ENCODE measurements at regions not wholly inside any gene's neighbourhood (a gene's known extent, or its start where the extent isn't known, plus 50 kb on each side); places are given as distances from the start of the nearest gene placed in this dataset.

DNA sequence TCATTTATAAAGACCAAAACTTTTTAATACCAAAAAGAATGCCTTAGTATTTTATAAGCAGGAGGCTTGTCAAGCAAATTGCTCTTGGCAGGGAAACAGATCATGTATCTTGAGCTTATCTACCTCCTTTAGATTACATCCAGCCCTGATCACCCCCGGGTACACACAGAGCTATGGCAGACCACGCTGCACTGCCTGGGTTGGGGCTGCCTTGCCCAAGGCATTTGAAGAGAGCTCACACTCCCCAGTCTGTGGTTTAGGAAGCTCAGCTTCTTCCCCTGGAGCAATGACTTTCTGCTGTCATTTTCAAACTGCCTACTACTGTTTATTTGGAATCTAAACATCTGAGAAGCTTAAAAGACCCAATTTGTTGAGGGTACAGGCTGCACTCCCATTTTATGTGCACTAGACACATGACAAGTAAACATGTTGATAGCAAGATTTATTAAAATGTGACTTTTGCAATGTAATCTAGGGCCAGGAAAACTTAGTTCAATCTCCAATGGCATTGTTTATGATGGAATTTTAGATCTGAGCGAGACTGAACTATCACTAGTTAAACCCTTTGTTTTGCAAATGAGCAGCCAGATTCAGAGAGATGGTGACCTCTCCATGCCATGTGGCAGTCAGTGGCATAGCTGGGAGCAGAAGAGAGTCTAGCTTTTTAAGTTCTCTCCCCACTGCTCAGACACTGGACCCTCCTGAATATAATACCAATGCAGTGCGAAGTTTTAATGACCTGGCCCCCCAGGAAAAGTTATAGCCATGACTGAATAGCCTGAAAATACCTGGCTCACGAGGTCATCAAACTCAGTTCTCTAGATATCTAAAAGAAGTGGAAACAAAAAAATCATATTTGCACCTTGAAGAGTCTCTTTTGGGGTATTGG, 214.9 kb downstream of the HLX start:
- no peaks in the 10 kb centered on the region for H3K9me3 ChIP-seq
- no peak for TF ChIP-seq POLR2A (IDR thresholded peaks at IDR 0.05)
- TF ChIP-seq, protein P1, sequence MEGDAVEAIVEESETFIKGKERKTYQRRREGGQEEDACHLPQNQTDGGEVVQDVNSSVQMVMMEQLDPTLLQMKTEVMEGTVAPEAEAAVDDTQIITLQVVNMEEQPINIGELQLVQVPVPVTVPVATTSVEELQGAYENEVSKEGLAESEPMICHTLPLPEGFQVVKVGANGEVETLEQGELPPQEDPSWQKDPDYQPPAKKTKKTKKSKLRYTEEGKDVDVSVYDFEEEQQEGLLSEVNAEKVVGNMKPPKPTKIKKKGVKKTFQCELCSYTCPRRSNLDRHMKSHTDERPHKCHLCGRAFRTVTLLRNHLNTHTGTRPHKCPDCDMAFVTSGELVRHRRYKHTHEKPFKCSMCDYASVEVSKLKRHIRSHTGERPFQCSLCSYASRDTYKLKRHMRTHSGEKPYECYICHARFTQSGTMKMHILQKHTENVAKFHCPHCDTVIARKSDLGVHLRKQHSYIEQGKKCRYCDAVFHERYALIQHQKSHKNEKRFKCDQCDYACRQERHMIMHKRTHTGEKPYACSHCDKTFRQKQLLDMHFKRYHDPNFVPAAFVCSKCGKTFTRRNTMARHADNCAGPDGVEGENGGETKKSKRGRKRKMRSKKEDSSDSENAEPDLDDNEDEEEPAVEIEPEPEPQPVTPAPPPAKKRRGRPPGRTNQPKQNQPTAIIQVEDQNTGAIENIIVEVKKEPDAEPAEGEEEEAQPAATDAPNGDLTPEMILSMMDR (IDR thresholded peaks at IDR 0.05 in 4 of 5, conservative IDR thresholded peaks at IDR 0.05 in 1 of 5), result no peak
- no peaks in the 10 kb centered on the region for H3K36me3 ChIP-seq
- no peaks in the 10 kb centered on the region for H3K4me1 ChIP-seq
- no peak overlapping the region for H3K27ac ChIP-seq
- DNase-seq, result no peak
- in situ Hi-C loops (cut with MboI; ENCODE audit: low sequenced_read_pairs in 4 of 4) (no loop called here), intact Hi-C loops (cut with DNase I; ENCODE audit: low total_unique reads) (no loop called here)
- H3K4me3 ChIP-seq, result no peak overlapping the region
- no peak for ATAC-seq
- no peaks in the 10 kb centered on the region for H3K27me3 ChIP-seq

DNA sequence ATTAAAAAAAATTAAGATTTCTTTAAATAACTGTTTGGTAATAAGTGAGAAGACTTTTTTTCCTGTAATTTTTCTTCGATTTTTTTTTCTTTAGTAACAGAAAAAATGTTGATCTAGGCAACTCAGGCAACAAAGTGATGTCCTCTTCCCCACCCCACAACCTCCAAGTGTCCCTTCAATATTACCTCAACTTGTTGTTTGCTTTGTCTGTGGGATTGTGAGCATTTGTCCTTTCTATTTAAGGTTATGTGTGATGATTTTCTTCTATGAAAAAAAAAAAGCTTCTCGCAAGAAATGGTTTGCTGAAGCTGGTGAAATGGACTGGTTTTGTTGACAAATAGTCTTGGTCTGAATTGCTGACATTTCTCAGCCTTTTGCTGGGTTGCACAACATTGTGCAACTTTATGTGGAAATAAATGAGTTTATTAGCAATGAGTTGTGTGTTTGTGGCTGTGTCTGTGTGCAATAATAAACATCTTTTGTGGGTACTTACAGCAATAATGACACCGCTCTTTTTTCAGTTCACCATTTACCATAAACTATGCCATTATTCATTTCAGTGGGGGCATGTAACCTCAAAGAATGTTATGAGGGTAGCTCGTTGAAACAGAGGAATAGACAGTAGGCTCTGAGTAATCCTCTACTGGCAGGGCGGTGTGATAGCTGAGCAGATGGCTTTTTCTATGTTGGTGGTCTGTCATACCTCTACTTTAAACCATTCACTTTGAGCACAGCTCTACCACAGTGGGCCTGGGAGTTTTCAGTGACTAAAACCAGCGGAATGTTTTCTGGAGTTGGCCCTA, 218.4 kb downstream of the HLX start:
- in situ Hi-C loops (cut with MboI; ENCODE audit: low sequenced_read_pairs in 4 of 4) (no loop called here), intact Hi-C loops (cut with DNase I; ENCODE audit: low total_unique reads) (no loop called here)
- Histone ChIP-seq H3K9me3 (no peaks in the 10 kb centered on the region), H3K4me3 (no peak overlapping the region), H3K27ac (peak overlapping the region in 2 of 4 donors; percentile 9 to 10), H3K27me3 (no peaks in the 10 kb centered on the region), H3K4me1 (no peaks in the 10 kb centered on the region), H3K36me3 (no peaks in the 10 kb centered on the region)
- DNase-seq (no peak), ATAC-seq (peak; percentile 33 to 56)
- no peak for TF ChIP-seq POLR2A (IDR thresholded peaks at IDR 0.05)
- TF ChIP-seq, protein P1 (IDR thresholded peaks at IDR 0.05 in 4 of 5, conservative IDR thresholded peaks at IDR 0.05 in 1 of 5), result no peak

GRCh38 chr1:221098471-221099405, 219.5 kb downstream of the HLX start:
- TF ChIP-seq, protein P1 (IDR thresholded peaks at IDR 0.05 in 4 of 5, conservative IDR thresholded peaks at IDR 0.05 in 1 of 5), result no peak
- TF ChIP-seq POLR2A (IDR thresholded peaks at IDR 0.05), result no peak
- no peaks in the 10 kb centered on the region for H3K27me3 ChIP-seq
- ATAC-seq (peak in 1 of 2 donors; percentile 27), DNase-seq (no peak)
- H3K4me1 ChIP-seq, result no peaks in the 10 kb centered on the region
- no peak overlapping the region for H3K4me3 ChIP-seq
- peak overlapping the region in 2 of 4 donors; percentile 9 to 10 for H3K27ac ChIP-seq
- intact Hi-C loops (cut with DNase I; ENCODE audit: low total_unique reads), result no loop called here
- in situ Hi-C loops (cut with MboI; ENCODE audit: low sequenced_read_pairs in 4 of 4), result no loop called here
- no peaks in the 10 kb centered on the region for H3K9me3 ChIP-seq
- H3K36me3 ChIP-seq, result no peaks in the 10 kb centered on the region

GRCh38 chr1:221099747-221100595, 220.7 kb downstream of the HLX start:
- no peak for DNase-seq
- no peaks in the 10 kb centered on the region for H3K36me3 ChIP-seq
- H3K4me3 ChIP-seq, result no peak overlapping the region
- no peak overlapping the region for H3K27ac ChIP-seq
- in situ Hi-C loops (cut with MboI; ENCODE audit: low sequenced_read_pairs in 4 of 4) (no loop called here), intact Hi-C loops (cut with DNase I; ENCODE audit: low total_unique reads) (no loop called here)
- ATAC-seq, result no peak
- H3K4me1 ChIP-seq, result no peaks in the 10 kb centered on the region
- H3K9me3 ChIP-seq, result no peaks in the 10 kb centered on the region
- no peak for TF ChIP-seq POLR2A (IDR thresholded peaks at IDR 0.05)
- TF ChIP-seq, protein P1 (IDR thresholded peaks at IDR 0.05 in 4 of 5, conservative IDR thresholded peaks at IDR 0.05 in 1 of 5), result no peak
- no peaks in the 10 kb centered on the region for H3K27me3 ChIP-seq
